ENCODE measurements at regions not wholly inside any gene's neighbourhood (a gene's known extent, or its start where the extent isn't known, plus 50 kb on each side); places are given as distances from the start of the nearest gene placed in this dataset.

- DNase-seq (ENCODE audit: low spot score) = no peak
These were observed 762.3 kb upstream of the GRM7 start for GRCh38 chr3:6098516-6099157.

GRCh38 chr3:6099458-6100075 lies 761.3 kb upstream of the GRM7 start:
- no peak for DNase-seq (ENCODE audit: low spot score)

GRCh38 chr3:6105187-6105586 lies 755.7 kb upstream of the GRM7 start:
- DNase-seq (ENCODE audit: low spot score) = no peak

GRCh38 chr3:6108957-6109356 lies 752.0 kb upstream of the GRM7 start:
- no peak for DNase-seq (ENCODE audit: low spot score)

- DNase-seq (ENCODE audit: low spot score) = no peak
These were observed 750.5 kb upstream of the GRM7 start for GRCh38 chr3:6110451-6110850.

GRCh38 chr3:6112546-6112945 lies 748.4 kb upstream of the GRM7 start:
- DNase-seq (ENCODE audit: low spot score) = no peak

- DNase-seq (ENCODE audit: low spot score) = no peak
These were observed 747.6 kb upstream of the GRM7 start for GRCh38 chr3:6113338-6113737.

GRCh38 chr3:6119367-6119766 lies 741.5 kb upstream of the GRM7 start:
- DNase-seq (ENCODE audit: low spot score) = no peak

- DNase-seq (ENCODE audit: low spot score) = no peak
These were observed 740.1 kb upstream of the GRM7 start for GRCh38 chr3:6120786-6121185.

GRCh38 chr3:6124875-6125274 lies 736.0 kb upstream of the GRM7 start:
- DNase-seq (ENCODE audit: low spot score) = no peak

- DNase-seq (ENCODE audit: low spot score) = no peak
These were observed 735.4 kb upstream of the GRM7 start for GRCh38 chr3:6125520-6125919.

- no peak for DNase-seq (ENCODE audit: low spot score)
These were observed 728.1 kb upstream of the GRM7 start for GRCh38 chr3:6132684-6133432.

GRCh38 chr3:6142707-6143106 lies 718.2 kb upstream of the GRM7 start:
- no peak for DNase-seq (ENCODE audit: low spot score)

- DNase-seq (ENCODE audit: low spot score) = no peak
These were observed 713.0 kb upstream of the GRM7 start for GRCh38 chr3:6147883-6148282.

GRCh38 chr3:6155650-6156338 lies 705.1 kb upstream of the GRM7 start:
- DNase-seq (ENCODE audit: low spot score) = no peak

- DNase-seq (ENCODE audit: low spot score) = no peak
These were observed 695.0 kb upstream of the GRM7 start for GRCh38 chr3:6165951-6166350.

GRCh38 chr3:6168256-6168655 lies 692.7 kb upstream of the GRM7 start:
- no peak for DNase-seq (ENCODE audit: low spot score)

GRCh38 chr3:6172871-6173642 lies 687.9 kb upstream of the GRM7 start:
- DNase-seq (ENCODE audit: low spot score) = no peak

- no peak for DNase-seq (ENCODE audit: low spot score)
These were observed 683.5 kb upstream of the GRM7 start for GRCh38 chr3:6177417-6177816.

- no peak for DNase-seq (ENCODE audit: low spot score)
These were observed 681.2 kb upstream of the GRM7 start for GRCh38 chr3:6179761-6180160.

GRCh38 chr3:6180171-6180570 lies 680.7 kb upstream of the GRM7 start:
- no peak for DNase-seq (ENCODE audit: low spot score)

GRCh38 chr3:6182476-6182875 lies 678.4 kb upstream of the GRM7 start:
- no peak for DNase-seq (ENCODE audit: low spot score)
